Panc1 (cell line): ENCODE measurements at regions not wholly inside any gene's neighbourhood (a gene's known extent, or its start where the extent isn't known, plus 50 kb on each side); places are given as distances from the start of the nearest gene placed in this dataset.

Experiments
- CTCF ChIP-seq: fragments of 450-650 bp; IDR thresholded peaks from 2 replicates; pipeline ENCODE4 v1.5.1; 2017; ENCODE audit warnings: mild to moderate bottlenecking
- POLR2AphosphoS5 ChIP-seq: IDR thresholded peaks from 2 replicates; pipeline ENCODE4 v1.6.1; 2012; ENCODE audit warnings: mild to moderate bottlenecking, low read depth, low read length, moderate library complexity
- SIN3A ChIP-seq: IDR thresholded peaks from 2 replicates; pipeline ENCODE4 v1.6.1; 2012; ENCODE audit warnings: low read depth, mild to moderate bottlenecking, low read length, moderate library complexity, borderline replicate concordance; ENCODE audit not compliant: insufficient read depth
- TCF7L2 ChIP-seq: IDR thresholded peaks from 2 replicates; pipeline ENCODE4 v1.6.1; 2011; ENCODE audit warnings: mild to moderate bottlenecking, low read depth, low read length, inconsistent platforms

GRCh38 chr2:7210712-7211111 lies 293.5 kb downstream of the RNF144A start:
- TF ChIP-seq CTCF (no peak), SIN3A (no peak), TCF7L2 (no peak), POLR2AphosphoS5 (no peak)
